Ovary (tissue), 3 donors: ENCODE measurements at regions not wholly inside any gene's neighbourhood (a gene's known extent, or its start where the extent isn't known, plus 50 kb on each side); places are given as distances from the start of the nearest gene placed in this dataset.

ENCODE experiments used
- CTCF ChIP-seq, 3 donors: fragments of 450-650 bp in 2 of 3; fragments of 200-600 bp in 1 of 3; IDR thresholded peaks; one replicate each; pipeline versions ENCODE4 v1.5.1 to v1.8.0; 2016 to 2022; ENCODE audit warnings: antibody characterized with exemption in 3 of 3, mild to moderate bottlenecking in 1 of 3
- POLR2A ChIP-seq: fragments of 450-650 bp; IDR thresholded peaks from one replicate; pipeline ENCODE4 v1.6.1; 2017; ENCODE audit warnings: antibody characterized with exemption, mild to moderate bottlenecking, moderate library complexity
- donor health status: DM: no; HTN: no; CAD: no.

GRCh38 chr4:32106767-32107166 lies 1386.6 kb downstream of the PCDH7 start:
- TF ChIP-seq POLR2A (no peak), CTCF (IDR thresholded peaks at IDR 0.05) (no peak)
